ENCODE measurements at regions not wholly inside any gene's neighbourhood (a gene's known extent, or its start where the extent isn't known, plus 50 kb on each side); places are given as distances from the start of the nearest gene placed in this dataset.

DNA sequence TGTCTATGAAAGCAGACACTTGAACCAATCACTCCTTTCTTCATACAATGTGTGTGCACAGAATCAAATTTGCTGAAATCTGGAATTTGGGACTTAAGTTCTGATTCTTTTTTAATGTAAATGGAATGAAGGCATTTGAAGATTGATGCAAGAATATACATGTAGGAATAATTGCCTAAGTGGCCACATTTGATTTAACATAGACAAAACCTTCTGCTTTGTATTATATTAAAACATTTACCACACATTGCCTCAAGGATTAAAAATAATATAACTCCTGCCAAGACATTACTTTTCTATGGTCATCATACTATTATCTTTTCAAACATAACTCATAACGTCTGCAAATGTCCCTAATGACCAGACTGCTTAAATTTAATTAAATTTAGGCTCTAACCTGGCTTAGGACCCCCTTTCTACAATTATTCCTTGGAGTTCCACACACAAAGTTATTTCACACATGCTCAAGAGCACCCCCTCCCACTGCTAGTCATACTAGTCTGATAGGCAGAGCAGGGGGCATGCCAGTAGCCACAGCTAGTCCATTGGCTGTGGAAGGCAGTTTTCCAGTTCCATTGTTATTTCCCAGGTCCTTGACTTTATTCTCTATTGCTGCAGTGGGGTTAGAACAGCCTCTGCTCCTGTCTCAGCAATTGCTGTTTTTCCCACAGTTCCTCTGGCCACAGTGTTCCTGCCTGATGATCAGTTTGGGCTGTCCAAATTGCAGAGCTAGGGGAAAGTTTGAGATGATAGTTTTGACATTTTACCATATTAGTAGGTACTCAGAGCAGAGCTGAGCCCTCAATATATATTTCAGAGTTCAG is 360.6 kb upstream of the GRAMD2B start:
- no peak for DNase-seq
- H3K9me3 Mint-ChIP-seq = peaks cover 5 to 42% (median 12%) of the 10 kb centered on the region in 6 donors
- no peak overlapping the region for H3K4me3 Mint-ChIP-seq
- H3K4me1 Mint-ChIP-seq = no peaks in the 10 kb centered on the region
- H3K27ac Mint-ChIP-seq = no peak overlapping the region
- peaks cover 0 to 2% (median 0%) of the 10 kb centered on the region in 3 donors for H3K27me3 Mint-ChIP-seq (ENCODE audit: low read depth in 3 of 3)
- peaks cover 0 to 3% (median 0%) of the 10 kb centered on the region in 3 donors for H3K36me3 Mint-ChIP-seq

DNA sequence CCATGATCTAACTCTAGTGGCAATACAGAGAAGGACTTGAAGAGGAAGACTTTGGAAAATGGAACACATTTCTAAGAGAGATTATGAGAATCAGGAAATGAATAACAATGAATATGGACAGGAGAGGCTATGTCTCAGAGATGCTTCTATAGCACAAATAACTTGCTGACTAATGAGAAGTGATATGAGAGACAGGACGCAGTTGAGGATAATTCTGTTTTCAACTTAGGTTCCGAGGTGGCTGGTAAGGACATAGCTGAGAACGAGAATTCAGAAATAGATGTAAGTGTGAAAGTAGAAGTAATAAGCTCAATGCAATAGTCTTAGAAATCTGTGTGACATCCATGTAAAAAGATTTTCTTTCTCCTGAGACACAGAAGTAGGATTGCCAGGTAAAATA is 358.1 kb upstream of the GRAMD2B start:
- no peak for DNase-seq
- Mint-ChIP-seq H3K4me1 (no peaks in the 10 kb centered on the region), H3K4me3 (no peak overlapping the region), H3K27ac (no peak overlapping the region), H3K36me3 (peaks cover 0 to 3% (median 0%) of the 10 kb centered on the region in 3 donors), H3K27me3 (ENCODE audit: low read depth in 3 of 3) (peaks cover 0 to 2% (median 2%) of the 10 kb centered on the region in 3 donors), H3K9me3 (peaks cover 5 to 34% (median 11%) of the 10 kb centered on the region in 6 donors)

DNA sequence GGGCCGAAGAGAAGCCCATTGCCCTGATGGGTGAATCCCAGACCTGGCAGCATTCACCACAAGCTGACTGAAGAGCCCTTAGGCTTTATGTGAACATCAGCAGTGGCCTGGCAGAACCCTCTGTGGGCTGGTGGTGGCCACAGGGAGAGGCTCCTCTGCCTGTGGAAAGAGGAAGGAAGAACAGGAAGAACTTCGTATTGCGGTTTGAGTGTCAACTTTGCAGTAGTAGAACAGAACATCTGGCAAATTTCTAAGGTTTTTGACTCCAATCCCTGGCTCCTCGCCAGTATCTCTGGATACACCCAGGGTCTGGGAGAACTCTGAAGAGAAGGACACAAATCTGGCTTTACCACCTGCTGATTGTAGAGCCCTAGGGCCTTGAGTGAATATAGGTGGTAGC is 356.4 kb upstream of the GRAMD2B start:
- Mint-ChIP-seq H3K4me1 (no peaks in the 10 kb centered on the region), H3K9me3 (peaks cover 13 to 45% (median 18%) of the 10 kb centered on the region in 6 donors), H3K27me3 (ENCODE audit: low read depth in 3 of 3) (peaks cover 0 to 2% (median 2%) of the 10 kb centered on the region in 3 donors), H3K27ac (no peak overlapping the region), H3K36me3 (peaks cover 0 to 3% (median 0%) of the 10 kb centered on the region in 3 donors), H3K4me3 (no peak overlapping the region)
- DNase-seq = no peak

DNA sequence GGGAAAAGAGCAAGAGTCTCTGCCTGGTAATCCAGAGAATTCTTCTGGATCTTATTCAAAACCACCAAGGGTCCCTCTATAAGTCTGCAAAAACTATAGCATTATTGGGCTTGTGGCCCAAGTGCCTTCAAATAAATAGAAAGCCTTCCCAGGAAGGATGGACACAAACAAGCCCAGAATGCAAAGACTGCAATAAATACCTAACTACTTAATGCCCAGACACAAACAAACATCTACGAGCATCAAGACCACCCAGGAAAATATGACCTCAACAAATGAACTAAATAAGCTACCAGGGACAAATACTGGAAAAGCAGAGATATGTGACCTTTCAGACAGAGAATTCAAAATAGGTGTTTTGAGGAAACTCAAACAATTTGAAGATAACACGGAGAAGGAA is 355.8 kb upstream of the GRAMD2B start:
- Mint-ChIP-seq H3K4me3 (no peak overlapping the region), H3K9me3 (peaks cover 15 to 43% (median 22%) of the 10 kb centered on the region in 6 donors), H3K27ac (no peak overlapping the region), H3K36me3 (peaks cover 0 to 3% (median 0%) of the 10 kb centered on the region in 3 donors), H3K4me1 (no peaks in the 10 kb centered on the region), H3K27me3 (ENCODE audit: low read depth in 3 of 3) (peaks cover 0 to 2% (median 2%) of the 10 kb centered on the region in 3 donors)
- DNase-seq = no peak

DNA sequence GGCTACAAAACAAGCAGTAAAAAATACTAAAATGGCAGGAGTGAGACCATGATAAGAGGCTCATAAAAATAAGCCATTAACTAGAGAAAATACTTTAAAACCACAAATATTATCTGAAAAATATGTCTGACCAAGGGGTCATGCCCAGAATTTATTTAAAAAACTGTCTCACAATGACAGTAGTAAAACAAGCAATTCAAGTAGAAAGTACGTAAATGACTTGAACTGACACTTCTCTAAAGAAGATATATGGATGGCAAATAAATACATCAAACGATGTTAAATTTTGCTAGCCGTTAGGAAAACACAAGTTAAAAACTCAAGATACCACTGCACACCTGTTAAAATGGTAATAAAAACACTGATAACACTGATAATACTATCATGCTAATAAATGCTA is 353.9 kb upstream of the GRAMD2B start:
- H3K4me1 Mint-ChIP-seq = no peaks in the 10 kb centered on the region
- H3K9me3 Mint-ChIP-seq = peaks cover 23 to 51% (median 30%) of the 10 kb centered on the region in 6 donors
- no peak overlapping the region for H3K27ac Mint-ChIP-seq
- no peak overlapping the region for H3K4me3 Mint-ChIP-seq
- no peak for DNase-seq
- H3K36me3 Mint-ChIP-seq = peaks cover 0 to 3% (median 0%) of the 10 kb centered on the region in 3 donors
- peaks cover 0 to 5% (median 0%) of the 10 kb centered on the region in 3 donors for H3K27me3 Mint-ChIP-seq (ENCODE audit: low read depth in 3 of 3)

DNA sequence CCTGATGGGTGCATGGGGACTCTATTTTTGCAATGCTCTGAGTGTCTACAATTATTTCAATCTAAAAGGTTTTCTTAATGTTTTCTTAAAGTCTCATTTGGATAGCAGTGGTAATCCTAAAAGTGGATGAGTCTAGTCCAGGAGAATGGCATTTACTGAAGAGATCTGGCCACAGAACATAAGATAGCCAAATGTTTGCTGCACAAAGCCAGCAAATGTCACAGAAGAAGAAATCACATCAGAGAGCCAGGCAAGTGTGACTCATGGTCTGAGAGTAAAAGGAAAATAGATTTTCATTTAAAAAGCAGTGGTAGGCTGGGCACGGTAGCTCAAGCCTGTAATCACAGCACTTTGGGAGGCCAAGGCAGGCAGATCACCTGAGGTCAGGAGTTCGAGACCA is 352.7 kb upstream of the GRAMD2B start:
- H3K4me3 Mint-ChIP-seq = no peak overlapping the region
- H3K27me3 Mint-ChIP-seq (ENCODE audit: low read depth in 3 of 3) = peaks cover 0 to 5% (median 0%) of the 10 kb centered on the region in 3 donors
- no peak overlapping the region for H3K27ac Mint-ChIP-seq
- H3K4me1 Mint-ChIP-seq = no peaks in the 10 kb centered on the region
- DNase-seq = no peak
- peaks cover 0 to 3% (median 0%) of the 10 kb centered on the region in 3 donors for H3K36me3 Mint-ChIP-seq
- H3K9me3 Mint-ChIP-seq = peaks cover 19 to 47% (median 29%) of the 10 kb centered on the region in 6 donors

DNA sequence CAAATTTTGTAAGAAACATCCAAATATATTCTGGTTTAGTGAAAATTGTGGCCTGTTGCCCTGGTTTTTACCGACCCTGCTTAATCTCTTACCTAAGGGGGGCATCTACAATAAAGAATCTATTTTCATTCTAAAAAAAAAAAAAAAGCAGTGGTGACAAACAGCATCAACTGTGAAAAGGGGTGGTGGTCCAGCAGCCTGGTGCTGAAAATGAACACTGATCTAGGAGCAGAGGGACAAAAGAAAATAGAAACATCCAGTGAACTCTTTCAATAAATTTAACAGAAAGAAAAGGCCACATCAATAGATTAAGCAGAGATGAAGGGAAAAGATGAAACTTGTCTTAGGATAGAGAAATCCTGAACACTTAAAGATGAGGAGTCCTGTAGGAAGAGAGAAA is 348.7 kb upstream of the GRAMD2B start:
- no peaks in the 10 kb centered on the region for H3K36me3 Mint-ChIP-seq
- H3K9me3 Mint-ChIP-seq = peaks cover 22 to 50% (median 31%) of the 10 kb centered on the region in 6 donors
- peaks cover 0 to 3% (median 2%) of the 10 kb centered on the region in 3 donors for H3K27me3 Mint-ChIP-seq (ENCODE audit: low read depth in 3 of 3)
- no peak for DNase-seq
- H3K4me3 Mint-ChIP-seq = no peak overlapping the region
- H3K27ac Mint-ChIP-seq = no peak overlapping the region
- H3K4me1 Mint-ChIP-seq = no peaks in the 10 kb centered on the region

DNA sequence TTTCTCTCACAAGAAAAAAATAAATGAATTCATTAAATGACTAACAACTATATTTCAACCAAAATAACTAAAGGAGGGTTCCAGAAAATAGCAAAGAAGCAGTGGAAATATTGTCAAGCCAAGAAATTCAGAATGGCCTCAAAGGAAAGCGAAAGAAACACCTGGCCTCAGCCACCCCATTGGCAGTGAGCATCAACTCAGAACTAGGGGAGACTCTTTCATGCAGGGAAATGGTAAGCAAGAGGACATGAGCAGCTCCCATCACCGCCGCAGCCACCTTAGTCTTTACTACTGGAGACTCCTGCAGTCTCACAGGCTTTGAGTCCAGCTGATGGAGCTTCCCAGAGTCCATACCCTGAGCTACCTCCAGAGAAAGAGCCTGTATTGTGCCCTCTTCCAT is 343.9 kb upstream of the GRAMD2B start:
- peaks cover 2 to 3% (median 2%) of the 10 kb centered on the region in 3 donors for H3K27me3 Mint-ChIP-seq (ENCODE audit: low read depth in 3 of 3)
- H3K27ac Mint-ChIP-seq = no peak overlapping the region
- no peak for DNase-seq
- H3K4me1 Mint-ChIP-seq = no peaks in the 10 kb centered on the region
- no peaks in the 10 kb centered on the region for H3K36me3 Mint-ChIP-seq
- H3K4me3 Mint-ChIP-seq = no peak overlapping the region
- H3K9me3 Mint-ChIP-seq = peaks cover 12 to 46% (median 20%) of the 10 kb centered on the region in 6 donors

DNA sequence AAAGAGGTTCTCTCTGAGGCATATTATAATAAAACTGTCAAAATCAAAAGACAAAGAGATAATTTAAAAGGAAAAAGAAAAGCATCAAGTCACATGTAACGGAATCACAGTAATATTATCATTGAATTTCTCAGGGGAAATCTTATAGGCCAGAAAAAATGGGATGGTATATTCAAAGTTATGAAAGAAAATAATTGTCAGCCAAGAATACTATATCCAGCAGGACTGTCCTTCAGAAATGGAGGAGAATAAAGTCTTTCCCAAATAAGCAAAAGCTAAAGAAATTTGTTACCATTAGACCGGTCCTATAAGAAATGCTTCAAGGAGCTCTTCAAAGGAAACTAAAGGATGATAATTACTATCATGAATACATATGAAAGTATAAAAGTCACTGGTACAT is 342.0 kb upstream of the GRAMD2B start:
- H3K36me3 Mint-ChIP-seq = no peaks in the 10 kb centered on the region
- H3K4me1 Mint-ChIP-seq = no peaks in the 10 kb centered on the region
- H3K27ac Mint-ChIP-seq = no peak overlapping the region
- no peak overlapping the region for H3K4me3 Mint-ChIP-seq
- peaks cover 12 to 62% (median 26%) of the 10 kb centered on the region in 6 donors for H3K9me3 Mint-ChIP-seq
- DNase-seq = no peak
- peaks cover 2 to 5% (median 2%) of the 10 kb centered on the region in 3 donors for H3K27me3 Mint-ChIP-seq (ENCODE audit: low read depth in 3 of 3)

DNA sequence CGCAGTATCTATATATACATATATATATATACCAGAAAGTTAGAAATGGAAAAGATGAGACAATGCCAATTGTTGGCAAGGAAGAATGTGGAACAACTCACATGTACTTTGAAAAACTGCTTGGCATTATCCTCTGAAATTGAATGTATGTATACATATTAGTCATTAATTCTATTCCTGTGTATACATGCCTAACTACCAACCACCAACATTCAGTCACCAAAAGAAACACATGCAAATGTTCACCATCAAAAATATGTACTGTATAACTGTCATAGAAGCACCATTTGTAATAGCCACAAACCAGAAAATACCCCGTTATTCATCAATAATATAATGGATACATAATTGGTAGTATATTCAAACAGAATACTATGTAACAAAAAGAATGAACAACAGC is 330.2 kb upstream of the GRAMD2B start:
- Mint-ChIP-seq H3K4me3 (no peak overlapping the region), H3K27ac (no peak overlapping the region), H3K36me3 (no peaks in the 10 kb centered on the region), H3K27me3 (ENCODE audit: low read depth in 3 of 3) (peaks cover 0 to 4% (median 3%) of the 10 kb centered on the region in 3 donors), H3K4me1 (no peaks in the 10 kb centered on the region), H3K9me3 (peaks cover 8 to 21% (median 18%) of the 10 kb centered on the region in 6 donors)
- DNase-seq = no peak

DNA sequence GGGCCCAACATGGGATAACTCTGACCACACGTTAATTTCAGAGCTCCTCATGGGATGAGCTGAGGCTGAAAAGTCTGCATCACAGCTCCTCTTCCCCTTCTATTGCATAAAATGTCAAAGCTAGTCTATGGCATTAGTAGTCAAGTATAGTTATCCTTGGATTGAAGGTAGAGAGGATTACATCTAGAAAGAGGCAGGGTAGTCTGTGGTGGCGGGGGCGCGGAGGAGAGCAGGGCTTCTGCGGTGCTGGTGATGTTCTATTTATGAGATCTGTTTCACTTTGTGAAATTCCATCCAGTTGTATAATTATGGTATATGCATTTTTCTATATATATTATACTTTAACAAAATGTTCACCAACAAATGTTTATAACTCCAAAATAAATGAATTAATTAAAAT is 329.5 kb upstream of the GRAMD2B start:
- Mint-ChIP-seq H3K9me3 (peaks cover 4 to 17% (median 15%) of the 10 kb centered on the region in 6 donors), H3K36me3 (no peaks in the 10 kb centered on the region), H3K4me1 (no peaks in the 10 kb centered on the region), H3K4me3 (no peak overlapping the region), H3K27me3 (ENCODE audit: low read depth in 3 of 3) (peaks cover 0 to 3% (median 2%) of the 10 kb centered on the region in 3 donors), H3K27ac (no peak overlapping the region)
- no peak for DNase-seq

DNA sequence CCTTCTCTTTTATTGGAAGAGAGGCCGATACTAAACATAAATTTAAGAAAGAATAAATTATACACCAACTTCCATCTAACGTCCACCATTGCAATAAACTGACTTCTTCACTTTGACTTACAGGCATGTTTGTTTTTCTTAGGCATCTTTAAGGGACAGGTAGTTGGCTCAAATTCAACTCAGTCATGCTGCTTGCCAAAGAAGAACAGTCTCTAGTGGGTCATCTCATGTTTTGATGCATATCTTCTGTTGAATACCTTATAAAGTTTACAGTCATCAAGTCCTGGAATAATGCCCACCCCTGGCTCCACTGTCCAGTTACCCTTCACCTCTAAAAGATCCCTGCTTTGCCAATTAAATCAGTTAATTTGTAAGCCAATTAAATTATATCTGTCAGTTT is 328.2 kb upstream of the GRAMD2B start:
- no peak for DNase-seq
- H3K4me1 Mint-ChIP-seq = no peaks in the 10 kb centered on the region
- no peaks in the 10 kb centered on the region for H3K36me3 Mint-ChIP-seq
- peaks cover 0 to 1% (median 0%) of the 10 kb centered on the region in 3 donors for H3K27me3 Mint-ChIP-seq (ENCODE audit: low read depth in 3 of 3)
- H3K4me3 Mint-ChIP-seq = no peak overlapping the region
- H3K9me3 Mint-ChIP-seq = peaks cover 4 to 13% (median 10%) of the 10 kb centered on the region in 6 donors
- no peak overlapping the region for H3K27ac Mint-ChIP-seq

DNA sequence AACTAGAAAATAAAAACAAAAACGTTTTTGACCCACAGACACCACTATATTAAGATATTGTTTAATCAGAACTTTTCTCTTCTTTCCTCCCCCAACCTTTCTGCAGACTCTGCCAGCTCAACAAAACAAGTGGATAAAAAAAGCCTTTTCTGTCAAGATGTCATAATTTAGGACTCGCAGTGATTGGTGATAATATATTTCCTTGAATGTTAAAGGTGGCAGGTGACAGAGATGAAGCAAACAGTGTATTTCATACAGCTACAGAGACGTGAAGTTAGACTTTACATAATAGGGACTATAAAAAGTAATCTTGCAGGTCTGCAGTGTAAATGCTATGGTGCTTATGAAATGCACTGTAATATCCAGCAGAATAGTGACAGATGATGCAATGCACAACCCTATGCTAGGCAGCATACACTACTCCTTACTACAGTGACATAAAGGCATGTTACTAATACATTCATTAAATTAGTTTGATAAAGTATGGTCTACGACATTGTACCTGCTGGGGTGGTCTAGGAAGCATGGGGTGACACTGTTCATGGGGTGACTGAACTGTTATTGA is 326.7 kb upstream of the GRAMD2B start:
- Mint-ChIP-seq H3K9me3 (peaks cover 3 to 11% (median 5%) of the 10 kb centered on the region in 6 donors), H3K4me3 (no peak overlapping the region), H3K4me1 (no peaks in the 10 kb centered on the region), H3K27ac (no peak overlapping the region), H3K27me3 (ENCODE audit: low read depth in 3 of 3) (peaks cover 0 to 3% (median 0%) of the 10 kb centered on the region in 3 donors), H3K36me3 (no peaks in the 10 kb centered on the region)
- DNase-seq = no peak

DNA sequence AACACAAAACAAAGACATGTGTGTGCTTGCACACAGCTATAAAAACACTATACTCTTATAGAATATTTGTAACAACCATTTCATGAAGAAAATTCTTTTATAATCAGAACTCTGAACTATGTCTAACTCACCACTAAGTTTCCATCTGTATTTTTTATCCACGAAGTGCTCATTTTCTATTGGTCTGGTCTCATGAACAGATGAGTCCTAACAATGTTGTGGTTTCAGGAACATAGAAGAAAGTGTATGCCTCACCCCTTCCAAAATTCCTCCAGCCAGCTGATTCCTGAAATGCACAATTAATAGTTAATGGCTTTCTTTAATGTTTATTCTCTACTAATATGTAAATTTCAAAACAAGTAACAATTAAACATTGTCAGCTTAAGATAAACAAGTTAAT is 325.3 kb upstream of the GRAMD2B start:
- H3K27ac Mint-ChIP-seq = no peak overlapping the region
- peaks cover 0 to 3% (median 0%) of the 10 kb centered on the region in 3 donors for H3K27me3 Mint-ChIP-seq (ENCODE audit: low read depth in 3 of 3)
- peaks cover 2 to 7% (median 5%) of the 10 kb centered on the region in 6 donors for H3K9me3 Mint-ChIP-seq
- no peaks in the 10 kb centered on the region for H3K36me3 Mint-ChIP-seq
- H3K4me1 Mint-ChIP-seq = no peaks in the 10 kb centered on the region
- no peak for DNase-seq
- H3K4me3 Mint-ChIP-seq = no peak overlapping the region
